ENCODE measurements at regions not wholly inside any gene's neighbourhood (a gene's known extent, or its start where the extent isn't known, plus 50 kb on each side); places are given as distances from the start of the nearest gene placed in this dataset.

- no peak for TF ChIP-seq REST (IDR thresholded peaks at IDR 0.05; ENCODE audit: low read depth)
- no peak for TF ChIP-seq CTCF (IDR thresholded peaks at IDR 0.05 in 2 of 3, conservative IDR thresholded peaks at IDR 0.05 in 1 of 3; ENCODE audit: borderline replicate concordance in 1 of 3, insufficient read depth in 1 of 3, low read depth in 2 of 3, low read length in 2 of 3)
- no peak for TF ChIP-seq EZH2 (IDR thresholded peaks at IDR 0.05)
These were observed 423.4 kb downstream of the RFC3 start for GRCh38 chr13:34241332-34241731.
